Spleen (tissue), 11 donors: ENCODE measurements at regions not wholly inside any gene's neighbourhood (a gene's known extent, or its start where the extent isn't known, plus 50 kb on each side); places are given as distances from the start of the nearest gene placed in this dataset.

Source experiments
- DNase-seq: peaks from one replicate; pipeline ENCODE4 v3.0.0-alpha.2; 2020
- H3K27ac ChIP-seq, 8 donors: fragments of 200-600 bp; sonication (generic) in 7 of 8; 1 replicate in 4 of 8; 2 replicates in 4 of 8; pipeline versions ENCODE4 v1.5.0 to v1.8.0; 2016 to 2021; ENCODE audit warnings: inconsistent platforms in 4 of 8, mild to moderate bottlenecking in 4 of 8, moderate library complexity in 1 of 8
- H3K27me3 ChIP-seq, 7 donors: fragments of 200-600 bp; sonication (generic) in 6 of 7; replicated peaks in 1 of 7; 1 replicate in 4 of 7; 2 replicates in 3 of 7; pipeline versions ENCODE4 v1.5.0 to v1.8.0; 2016 to 2021; ENCODE audit warnings: inconsistent platforms in 3 of 7, mild to moderate bottlenecking in 1 of 7
- H3K36me3 ChIP-seq, 6 donors: fragments of 200-600 bp; sonication (generic) in 5 of 6; 1 replicate in 4 of 6; 2 replicates in 2 of 6; pipeline versions ENCODE4 v1.5.0 to v1.8.0; 2016 to 2021; ENCODE audit warnings: inconsistent platforms in 2 of 6
- H3K4me1 ChIP-seq, 6 donors: fragments of 200-600 bp; sonication (generic) in 5 of 6; 1 replicate in 3 of 6; 2 replicates in 3 of 6; pipeline versions ENCODE4 v1.5.0 to v1.8.0; 2016 to 2021; ENCODE audit warnings: inconsistent platforms in 3 of 6
- H3K4me3 ChIP-seq, 8 donors: fragments of 200-600 bp; sonication (generic) in 7 of 8; 1 replicate in 4 of 8; 2 replicates in 4 of 8; pipeline versions ENCODE4 v1.5.0 to v1.8.0; 2016 to 2021; ENCODE audit warnings: inconsistent platforms in 4 of 8, mild to moderate bottlenecking in 4 of 8, moderate library complexity in 2 of 8
- H3K9me3 ChIP-seq, 8 donors: fragments of 200-600 bp; sonication (generic) in 7 of 8; 1 replicate in 4 of 8; 2 replicates in 4 of 8; pipeline versions ENCODE4 v1.5.0 to v1.8.0; 2016 to 2021; ENCODE audit warnings: inconsistent platforms in 4 of 8
- CTCF ChIP-seq, 11 experiments: fragments of 200-600 bp in 7 of 11; fragments of 450-650 bp in 4 of 11; sonication (generic) in 4 of 11; IDR thresholded peaks in 8 of 11; conservative IDR thresholded peaks in 3 of 11; 1 replicate in 7 of 11; 2 replicates in 4 of 11; pipeline versions ENCODE4 v1.4.0 to v1.8.0; 2016 to 2021; ENCODE audit warnings: antibody characterized with exemption in 11 of 11, inconsistent platforms in 4 of 11, mild to moderate bottlenecking in 1 of 11
- POLR2A ChIP-seq, 3 donors: fragments of 450-650 bp; IDR thresholded peaks; one replicate each; pipeline ENCODE4 v1.5.1; 2017; ENCODE audit warnings: antibody characterized with exemption in 3 of 3, mild to moderate bottlenecking in 1 of 3
- POLR2AphosphoS5 ChIP-seq, 3 donors: sonication (generic); formaldehyde crosslinking; IDR thresholded peaks; one replicate each; pipeline ENCODE4 v1.5.1; 2017; ENCODE audit warnings: antibody characterized with exemption in 3 of 3
- WGBS, 5 donors: extraction: QIAGEN DNeasy Blood & Tissue Kit in 3 of 5; methylation state at CpG; one replicate each; pipeline versions ENCODE4 v1.1.5 to v1.1.7; 2013 to 2018; 5-methylcytosine and 5-hydroxymethylcytosine counted together
- intact Hi-C: fragments of 100-400 bp; cut with DNase I; formaldehyde crosslinking; loops from one replicate; pipeline ENCODE4 v1.15.0; 2023; ENCODE audit warnings: low total_unique reads
- donor health status: healthy with polysubstance abuse.
- donor health status: DM: no; HTN: no; CAD: no; lungs with moderate emphysema.
- donor health status: DM: no; HTN: no; CAD: no.
- donor health status: Bipolar disorder and iron deficiency.
- donor health status: healthy.
- donor health status: DM: no; HTN: no; CAD: no.
- donor health status: DM: yes; HTN: yes; CAD: no.

DNA sequence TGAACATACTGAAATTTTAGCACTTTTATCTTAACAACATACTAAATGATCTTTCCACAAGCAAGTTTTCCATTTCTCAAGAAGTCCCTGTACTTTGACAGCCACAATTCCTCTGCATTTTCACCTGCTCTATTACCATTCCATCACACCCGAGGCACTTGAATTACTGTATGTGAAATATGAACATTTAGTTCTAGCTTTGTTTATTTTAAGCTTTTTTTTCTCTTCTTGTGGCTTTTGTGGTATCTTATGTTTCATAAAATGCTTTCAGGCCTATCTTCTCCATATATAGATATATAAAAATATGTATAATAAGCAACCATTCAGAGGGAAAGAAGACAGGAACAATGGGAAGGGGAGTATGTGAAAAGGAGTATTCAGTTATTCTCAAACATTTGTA is 693.9 kb downstream of the SATB2 start:
- Histone ChIP-seq H3K9me3 (no peaks in the 10 kb centered on the region), H3K4me3 (no peak overlapping the region), H3K27me3 (no peaks in the 10 kb centered on the region), H3K27ac (no peak overlapping the region), H3K4me1 (no peaks in the 10 kb centered on the region), H3K36me3 (no peaks in the 10 kb centered on the region)
- intact Hi-C loops: no loop called here
- no peak for DNase-seq
- WGBS, 5 donors: 25 to 61% (median 47%) methylated on average over 1 of the region's 1 CpG
- TF ChIP-seq POLR2AphosphoS5 (IDR thresholded peaks at IDR 0.05) (no peak), POLR2A (IDR thresholded peaks at IDR 0.05) (no peak), CTCF (IDR thresholded peaks at IDR 0.05 in 8 of 11, conservative IDR thresholded peaks at IDR 0.05 in 3 of 11) (no peak)

DNA sequence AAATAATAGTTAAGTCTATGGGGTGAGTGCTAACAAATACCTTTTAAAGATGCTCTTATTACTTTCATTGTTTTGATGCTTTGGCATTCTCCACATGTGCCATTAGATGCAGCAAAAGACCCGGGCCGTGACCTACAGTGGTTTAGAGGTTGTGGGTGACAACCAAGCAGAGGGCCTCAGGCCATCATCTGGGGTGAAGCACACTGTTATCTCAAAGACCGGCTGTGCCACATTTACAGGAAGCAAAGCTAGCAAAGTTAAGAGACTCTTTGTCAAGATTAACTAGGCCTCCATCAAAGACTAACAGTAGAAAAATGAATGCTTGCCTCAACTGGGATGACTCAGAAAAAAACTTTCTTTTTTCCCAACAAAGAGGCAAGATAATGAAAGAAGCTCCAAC is 695.3 kb downstream of the SATB2 start:
- Histone ChIP-seq H3K27ac (no peak overlapping the region), H3K4me1 (no peaks in the 10 kb centered on the region), H3K36me3 (no peaks in the 10 kb centered on the region), H3K4me3 (no peak overlapping the region), H3K9me3 (no peaks in the 10 kb centered on the region), H3K27me3 (no peaks in the 10 kb centered on the region)
- TF ChIP-seq POLR2AphosphoS5 (IDR thresholded peaks at IDR 0.05) (no peak), CTCF (IDR thresholded peaks at IDR 0.05 in 8 of 11, conservative IDR thresholded peaks at IDR 0.05 in 3 of 11) (no peak), POLR2A (IDR thresholded peaks at IDR 0.05) (no peak)
- 44 to 78% (median 63%) methylated on average over 3 of the region's 3 CpGs for WGBS, 5 donors
- intact Hi-C loops: no loop called here
- no peak for DNase-seq

GRCh38 chr2:198757069-198757468 is 700.7 kb downstream of the SATB2 start:
- 58 to 71% (median 66%) methylated on average over 3 of the region's 3 CpGs for WGBS, 5 donors

DNA sequence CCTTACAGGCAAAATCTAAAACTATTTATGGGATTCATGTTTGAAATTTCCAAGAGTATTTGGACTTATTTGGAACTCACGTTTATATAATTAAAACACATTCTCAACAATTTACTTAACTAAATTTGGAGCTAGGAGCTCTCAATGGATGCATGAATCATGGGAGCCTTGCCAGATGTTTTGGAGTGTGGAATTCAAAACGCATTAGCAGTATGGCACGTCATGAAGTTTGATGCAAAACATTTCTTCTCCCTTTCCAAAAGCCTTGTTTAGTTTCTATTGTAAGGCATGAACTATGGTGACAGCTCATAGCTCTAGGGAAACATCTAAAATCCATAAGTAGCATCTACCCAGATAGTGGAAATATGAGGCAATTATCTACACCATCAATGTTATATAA is 701.6 kb downstream of the SATB2 start:
- no peak for DNase-seq
- TF ChIP-seq CTCF (IDR thresholded peaks at IDR 0.05 in 8 of 11, conservative IDR thresholded peaks at IDR 0.05 in 3 of 11) (no peak), POLR2A (IDR thresholded peaks at IDR 0.05) (no peak), POLR2AphosphoS5 (IDR thresholded peaks at IDR 0.05) (no peak)
- H3K9me3 ChIP-seq: no peaks in the 10 kb centered on the region

More at GRCh38 chr2:198757069-198757468, 700.7 kb downstream of the SATB2 start:
- intact Hi-C loops: no loop called here
- no peak for DNase-seq
- TF ChIP-seq POLR2AphosphoS5 (IDR thresholded peaks at IDR 0.05) (no peak), CTCF (IDR thresholded peaks at IDR 0.05 in 8 of 11, conservative IDR thresholded peaks at IDR 0.05 in 3 of 11) (no peak), POLR2A (IDR thresholded peaks at IDR 0.05) (no peak)
- Histone ChIP-seq H3K4me3 (no peak overlapping the region), H3K27me3 (no peaks in the 10 kb centered on the region), H3K36me3 (no peaks in the 10 kb centered on the region), H3K4me1 (no peaks in the 10 kb centered on the region), H3K9me3 (no peaks in the 10 kb centered on the region), H3K27ac (no peak overlapping the region)

More for the DNA sequence above, 701.6 kb downstream of the SATB2 start:
- intact Hi-C loops: no loop called here
- Histone ChIP-seq H3K27ac (no peak overlapping the region), H3K27me3 (no peaks in the 10 kb centered on the region), H3K36me3 (no peaks in the 10 kb centered on the region), H3K4me3 (no peak overlapping the region), H3K4me1 (no peaks in the 10 kb centered on the region)
- WGBS, 5 donors: 63 to 76% (median 68%) methylated on average over 3 of the region's 3 CpGs
